Thyroid gland (tissue), 4 donors: ENCODE measurements at regions not wholly inside any gene's neighbourhood (a gene's known extent, or its start where the extent isn't known, plus 50 kb on each side); places are given as distances from the start of the nearest gene placed in this dataset.

Experiments used
- POLR2A ChIP-seq, 2 donors: fragments of 450-650 bp; IDR thresholded peaks; one replicate each; pipeline ENCODE4 v1.6.1; 2017; ENCODE audit warnings: antibody characterized with exemption in 2 of 2, mild to moderate bottlenecking in 2 of 2, moderate library complexity in 1 of 2
- TF ChIP-seq, protein P1 (sequence below), 6 experiments: fragments of 200-600 bp in 3 of 6; fragments of 450-650 bp in 3 of 6; sonication (generic) in 3 of 6; IDR thresholded peaks; one replicate each; pipeline ENCODE4 v1.5.1; 2016 to 2019; ENCODE audit warnings: antibody characterized with exemption in 6 of 6, mild to moderate bottlenecking in 2 of 6, inconsistent platforms in 1 of 6, moderate library complexity in 1 of 6

DNA sequence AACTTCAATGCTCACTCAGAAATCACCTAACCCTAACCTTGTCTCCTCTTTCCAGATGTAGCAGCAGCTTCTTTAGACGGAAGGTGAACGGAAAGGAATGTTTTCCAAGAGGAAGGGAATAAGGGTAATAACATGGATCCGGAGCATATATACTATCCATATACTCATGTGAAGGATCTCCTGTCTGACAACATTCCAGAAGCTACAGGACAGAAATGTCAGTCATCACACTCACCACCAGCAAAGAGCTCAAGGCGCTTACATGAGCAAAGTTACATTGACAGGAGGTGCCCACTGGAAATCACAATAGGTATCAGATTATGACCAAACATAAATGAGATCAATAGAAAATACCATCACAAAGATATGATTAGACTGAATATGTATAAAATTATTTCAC lies 122.1 kb upstream of the CCDC28A start:
- TF ChIP-seq, protein P1, sequence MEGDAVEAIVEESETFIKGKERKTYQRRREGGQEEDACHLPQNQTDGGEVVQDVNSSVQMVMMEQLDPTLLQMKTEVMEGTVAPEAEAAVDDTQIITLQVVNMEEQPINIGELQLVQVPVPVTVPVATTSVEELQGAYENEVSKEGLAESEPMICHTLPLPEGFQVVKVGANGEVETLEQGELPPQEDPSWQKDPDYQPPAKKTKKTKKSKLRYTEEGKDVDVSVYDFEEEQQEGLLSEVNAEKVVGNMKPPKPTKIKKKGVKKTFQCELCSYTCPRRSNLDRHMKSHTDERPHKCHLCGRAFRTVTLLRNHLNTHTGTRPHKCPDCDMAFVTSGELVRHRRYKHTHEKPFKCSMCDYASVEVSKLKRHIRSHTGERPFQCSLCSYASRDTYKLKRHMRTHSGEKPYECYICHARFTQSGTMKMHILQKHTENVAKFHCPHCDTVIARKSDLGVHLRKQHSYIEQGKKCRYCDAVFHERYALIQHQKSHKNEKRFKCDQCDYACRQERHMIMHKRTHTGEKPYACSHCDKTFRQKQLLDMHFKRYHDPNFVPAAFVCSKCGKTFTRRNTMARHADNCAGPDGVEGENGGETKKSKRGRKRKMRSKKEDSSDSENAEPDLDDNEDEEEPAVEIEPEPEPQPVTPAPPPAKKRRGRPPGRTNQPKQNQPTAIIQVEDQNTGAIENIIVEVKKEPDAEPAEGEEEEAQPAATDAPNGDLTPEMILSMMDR (IDR thresholded peaks at IDR 0.05): no peak
- no peak for TF ChIP-seq POLR2A (IDR thresholded peaks at IDR 0.05)
